GM12875 (cell line): ENCODE measurements at regions not wholly inside any gene's neighbourhood (a gene's known extent, or its start where the extent isn't known, plus 50 kb on each side); places are given as distances from the start of the nearest gene placed in this dataset.
A peak's percentile ranks its signal among the peaks of the same experiment; 100 is the strongest.

Experiments
- H3K4me3 ChIP-seq: one replicate; pipeline ENCODE4 v1.5.1; 2011; ENCODE audit warnings: low read depth, low read length, control low read depth
- CTCF ChIP-seq: IDR thresholded peaks from 2 replicates; pipeline ENCODE4 v1.5.1; 2011; ENCODE audit warnings: low read depth, mild to moderate bottlenecking, control low read depth, inconsistent platforms, low read length, moderate library complexity, borderline replicate concordance; ENCODE audit not compliant: insufficient read depth

- TF ChIP-seq CTCF: no peak
- no peak overlapping the region for H3K4me3 ChIP-seq
Measured at GRCh38 chr17:73703917-73704316, 59.7 kb upstream of the SDK2 start.

GRCh38 chr17:73705594-73705993 lies 61.3 kb upstream of the SDK2 start:
- H3K4me3 ChIP-seq: no peak overlapping the region
- no peak for TF ChIP-seq CTCF

GRCh38 chr17:73706428-73706827 lies 62.2 kb upstream of the SDK2 start:
- no peak for TF ChIP-seq CTCF
- H3K4me3 ChIP-seq: no peak overlapping the region

- no peak overlapping the region for H3K4me3 ChIP-seq
- no peak for TF ChIP-seq CTCF
Measured at GRCh38 chr17:73706858-73707257, 62.6 kb upstream of the SDK2 start.

- H3K4me3 ChIP-seq: no peak overlapping the region
- no peak for TF ChIP-seq CTCF
Measured at GRCh38 chr17:73707358-73707757, 63.1 kb upstream of the SDK2 start.

- peak; percentile 78 for TF ChIP-seq CTCF
- no peak overlapping the region for H3K4me3 ChIP-seq
Measured at GRCh38 chr17:73710095-73710592, 65.9 kb upstream of the SDK2 start.

GRCh38 chr17:73711184-73711583 lies 66.9 kb upstream of the SDK2 start:
- no peak overlapping the region for H3K4me3 ChIP-seq
- TF ChIP-seq CTCF: no peak
